OCI-LY7 (cell line): ENCODE measurements at regions not wholly inside any gene's neighbourhood (a gene's known extent, or its start where the extent isn't known, plus 50 kb on each side); places are given as distances from the start of the nearest gene placed in this dataset.
"Not testable (repeated sequence)": the region's sequence is repeated elsewhere in the genome, so short reads cannot be mapped to it uniquely, and the experiment has no call there.

Experiments
- CTCF ChIP-seq: fragments of 200-600 bp; sonication (generic); conservative IDR thresholded peaks from 2 replicates; pipeline ENCODE4 v1.5.1; 2014; ENCODE audit warnings: mild to moderate bottlenecking, antibody characterized with exemption, low read length, moderate library complexity, mixed read lengths
- EZH2phosphoT487 ChIP-seq: fragments of 200-600 bp; sonication (generic); IDR thresholded peaks from 2 replicates; pipeline ENCODE4 v1.6.1; 2018; ENCODE audit warnings: low read depth, borderline replicate concordance, mild to moderate bottlenecking, mixed run types, antibody characterized with exemption, low read length, moderate library complexity, mixed read lengths

GRCh38 chr15:44856284-44856683 is 100.2 kb upstream of the TERB2 start:
- TF ChIP-seq CTCF, EZH2phosphoT487: not testable (repeated sequence)
